ENCODE measurements at regions not wholly inside any gene's neighbourhood (a gene's known extent, or its start where the extent isn't known, plus 50 kb on each side); places are given as distances from the start of the nearest gene placed in this dataset.

DNA sequence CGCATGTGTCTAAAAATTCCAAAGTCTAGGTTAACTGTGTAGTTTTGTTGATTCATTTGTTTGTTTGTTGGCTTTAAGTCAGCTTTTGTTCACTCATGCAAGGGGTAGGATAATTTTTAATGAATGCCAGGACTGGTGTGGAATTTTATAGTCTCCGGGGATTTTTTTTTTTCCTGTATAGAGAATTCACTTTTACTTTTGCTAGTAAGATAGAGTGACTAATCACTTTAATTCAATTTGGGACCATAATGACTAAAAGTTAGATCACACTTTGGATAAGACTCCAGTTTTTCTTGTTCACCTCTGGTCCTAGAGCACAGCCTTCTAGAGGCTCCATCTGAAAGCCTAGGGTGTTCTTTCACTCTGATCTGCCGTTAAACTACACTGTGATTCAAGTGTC, 1690.0 kb downstream of the PCDH9 start:
- TF ChIP-seq, protein P1, sequence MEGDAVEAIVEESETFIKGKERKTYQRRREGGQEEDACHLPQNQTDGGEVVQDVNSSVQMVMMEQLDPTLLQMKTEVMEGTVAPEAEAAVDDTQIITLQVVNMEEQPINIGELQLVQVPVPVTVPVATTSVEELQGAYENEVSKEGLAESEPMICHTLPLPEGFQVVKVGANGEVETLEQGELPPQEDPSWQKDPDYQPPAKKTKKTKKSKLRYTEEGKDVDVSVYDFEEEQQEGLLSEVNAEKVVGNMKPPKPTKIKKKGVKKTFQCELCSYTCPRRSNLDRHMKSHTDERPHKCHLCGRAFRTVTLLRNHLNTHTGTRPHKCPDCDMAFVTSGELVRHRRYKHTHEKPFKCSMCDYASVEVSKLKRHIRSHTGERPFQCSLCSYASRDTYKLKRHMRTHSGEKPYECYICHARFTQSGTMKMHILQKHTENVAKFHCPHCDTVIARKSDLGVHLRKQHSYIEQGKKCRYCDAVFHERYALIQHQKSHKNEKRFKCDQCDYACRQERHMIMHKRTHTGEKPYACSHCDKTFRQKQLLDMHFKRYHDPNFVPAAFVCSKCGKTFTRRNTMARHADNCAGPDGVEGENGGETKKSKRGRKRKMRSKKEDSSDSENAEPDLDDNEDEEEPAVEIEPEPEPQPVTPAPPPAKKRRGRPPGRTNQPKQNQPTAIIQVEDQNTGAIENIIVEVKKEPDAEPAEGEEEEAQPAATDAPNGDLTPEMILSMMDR (IDR thresholded peaks at IDR 0.05 in 4 of 5, conservative IDR thresholded peaks at IDR 0.05 in 1 of 5): no peak
- TF ChIP-seq POLR2A (IDR thresholded peaks at IDR 0.05): no peak

Measured in gastrocnemius medialis (tissue), 4 donors.